Colon (tissue), 2 donors: ENCODE measurements at regions not wholly inside any gene's neighbourhood (a gene's known extent, or its start where the extent isn't known, plus 50 kb on each side); places are given as distances from the start of the nearest gene placed in this dataset.

Experiments
- FAIRE-seq: peaks from 2 replicates; lab custom pipeline; 2012; peaks lifted over from hg19 to GRCh38; lab: Jason Lieb, UNC
- donor health status: control.
- donor health status: control.

DNA sequence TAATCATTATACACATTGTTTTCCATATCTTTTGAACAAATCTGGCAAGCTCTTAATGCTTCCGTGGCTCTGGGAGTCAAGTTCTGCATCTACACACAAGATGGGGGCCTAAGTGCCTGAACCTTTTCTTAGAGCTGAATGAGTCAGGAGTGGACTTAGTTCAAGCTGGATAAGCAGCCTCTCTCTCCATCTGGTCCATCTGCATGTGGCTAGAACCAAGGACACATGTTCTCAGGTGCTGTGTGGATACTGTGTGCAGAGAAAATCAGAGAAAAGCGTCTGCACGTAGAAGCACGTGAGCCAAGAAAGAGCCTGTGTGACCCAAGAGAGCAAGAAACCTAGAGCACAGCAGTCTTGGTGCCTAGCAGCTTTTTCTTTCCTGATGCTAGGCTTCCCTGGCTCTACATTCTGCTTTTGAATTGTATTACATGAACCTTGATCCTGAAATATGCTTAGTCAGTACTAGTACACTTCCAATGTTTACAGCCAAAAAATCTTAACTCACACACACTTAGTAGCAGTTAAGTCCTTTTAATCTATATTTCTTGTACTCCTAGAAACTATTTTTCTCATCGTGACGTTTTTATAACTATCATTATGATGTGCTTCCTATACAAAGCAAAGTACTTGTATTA is 1798.9 kb downstream of the MAT2B start:
- no peak for FAIRE-seq

DNA sequence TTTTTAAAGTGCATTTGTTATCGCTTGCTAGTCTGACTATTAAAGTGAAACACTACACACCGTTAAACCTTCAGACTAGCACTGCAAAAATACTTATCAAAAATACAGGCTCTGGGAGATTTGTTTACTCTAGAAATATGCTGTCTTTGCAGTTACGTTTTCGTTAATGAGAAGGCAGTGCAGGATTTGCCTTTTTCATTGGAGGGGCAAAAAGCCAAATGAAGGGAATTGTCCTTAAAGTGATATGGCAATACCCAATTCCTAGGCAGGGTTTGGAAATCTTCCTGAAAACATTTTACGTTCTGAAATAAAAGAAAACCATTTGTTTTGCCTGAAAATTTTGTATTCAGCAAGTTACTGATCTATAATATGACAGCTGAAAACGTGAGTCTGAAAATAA is 1800.2 kb downstream of the MAT2B start:
- no peak for FAIRE-seq

DNA sequence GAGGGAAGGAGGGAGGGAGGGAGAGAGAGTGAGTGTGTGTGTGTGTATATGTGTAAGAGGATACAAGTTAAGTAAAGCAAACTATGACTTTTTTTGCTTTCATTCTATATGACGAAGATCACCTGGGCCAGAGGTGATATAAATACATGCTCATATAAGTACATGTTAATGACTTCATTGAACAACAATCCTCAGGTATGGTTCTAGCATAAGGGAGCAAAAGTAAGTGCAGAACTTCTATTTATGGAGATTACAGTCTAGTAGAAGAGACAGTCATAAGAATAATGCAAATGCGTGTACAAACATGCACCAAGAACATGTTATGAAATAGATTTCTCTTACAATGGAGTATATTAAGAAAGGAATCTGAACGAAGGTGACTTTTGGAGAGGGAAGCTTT is 1804.0 kb downstream of the MAT2B start:
- no peak for FAIRE-seq

DNA sequence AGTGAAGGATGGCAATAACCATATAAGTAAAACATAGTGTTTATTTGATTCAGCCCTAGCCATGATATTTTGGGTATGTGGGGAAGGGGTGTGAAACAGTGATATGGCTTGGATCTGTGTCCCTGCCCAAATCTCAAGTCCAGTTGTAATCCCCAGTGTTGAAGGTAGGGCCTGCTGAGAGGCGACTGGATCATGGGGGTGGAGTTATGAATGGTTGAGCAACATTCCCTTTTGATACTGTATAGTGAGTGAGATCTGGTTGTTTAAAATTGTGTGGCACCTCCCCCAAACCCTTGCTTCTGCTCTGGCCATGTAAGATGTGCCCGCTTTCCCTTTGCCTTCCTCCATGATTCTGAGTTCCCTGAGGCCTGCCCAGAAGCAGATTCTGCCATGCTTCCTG is 1804.6 kb downstream of the MAT2B start:
- FAIRE-seq: no peak

DNA sequence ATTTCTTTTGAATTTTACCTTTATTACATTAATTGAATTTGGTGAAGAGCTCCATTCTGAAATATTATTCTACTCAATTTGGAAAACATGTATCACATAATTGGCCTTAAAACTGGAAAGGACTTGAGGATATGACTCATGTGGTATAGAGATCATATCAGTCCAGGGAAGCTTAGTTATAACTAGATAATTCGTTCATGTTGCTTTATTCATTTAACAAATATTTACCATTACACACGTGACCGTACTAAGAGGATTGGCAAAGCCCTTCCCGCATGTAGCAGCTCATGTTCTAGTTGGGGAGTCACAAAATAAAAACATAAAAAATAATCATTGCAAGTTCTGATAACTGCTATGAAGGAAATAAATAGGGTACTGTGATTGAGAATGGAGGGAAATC is 1816.5 kb downstream of the MAT2B start:
- FAIRE-seq: no peak

DNA sequence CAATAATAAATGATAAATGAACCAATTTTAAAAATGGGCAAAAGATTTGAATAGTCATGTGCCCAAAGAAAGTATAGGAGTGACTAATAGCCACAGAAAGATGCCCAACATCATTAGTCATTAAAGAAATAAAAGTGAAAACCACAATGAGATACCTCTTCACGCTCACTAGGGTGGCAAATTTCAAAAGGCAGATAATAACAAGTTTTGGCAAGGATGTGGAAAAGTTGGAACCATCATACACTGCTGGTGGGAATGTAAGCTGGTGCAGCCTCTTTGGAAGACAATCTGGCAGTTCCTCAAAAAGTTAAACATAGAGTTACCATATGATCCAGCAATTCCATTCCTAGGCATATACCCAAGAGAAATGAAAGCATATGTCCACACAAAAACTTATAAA is 1819.8 kb downstream of the MAT2B start:
- FAIRE-seq: no peak

DNA sequence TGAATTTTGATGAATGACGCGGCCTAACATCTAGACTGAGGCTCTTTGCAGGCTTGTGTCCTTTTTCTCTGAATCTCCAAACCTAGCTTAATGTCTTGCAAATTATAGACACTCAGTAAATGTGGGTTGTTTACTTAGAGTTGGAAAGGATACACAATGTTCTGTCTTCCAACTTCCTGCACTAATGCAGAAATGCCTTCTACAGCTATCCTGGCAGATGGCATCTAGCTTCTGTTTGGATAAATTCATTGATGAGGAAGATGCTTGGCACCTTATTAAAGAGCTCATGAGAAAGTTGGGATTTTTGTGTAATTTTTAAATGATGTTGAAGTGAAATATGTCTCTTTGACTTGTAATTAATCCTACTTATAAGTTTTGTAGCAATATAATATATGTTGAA is 1822.2 kb downstream of the MAT2B start:
- no peak for FAIRE-seq

DNA sequence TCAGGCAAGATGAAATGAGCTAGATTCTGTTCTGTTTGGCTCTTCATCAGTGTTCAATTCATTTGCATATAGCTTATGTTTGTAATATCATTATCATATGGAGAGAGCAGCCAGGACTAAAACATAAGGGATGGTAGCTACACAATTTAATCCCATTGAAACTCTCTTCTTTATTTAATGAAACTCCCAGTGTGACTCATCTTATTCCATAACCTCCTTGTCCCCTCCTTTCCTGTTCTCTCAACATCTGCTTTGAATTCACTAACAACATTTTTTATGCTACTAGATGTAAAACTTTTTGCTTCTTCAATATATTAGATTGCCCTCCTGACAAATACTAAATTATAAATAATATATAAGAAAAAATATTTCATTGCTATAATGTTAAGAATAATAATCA is 1823.4 kb downstream of the MAT2B start:
- no peak for FAIRE-seq

DNA sequence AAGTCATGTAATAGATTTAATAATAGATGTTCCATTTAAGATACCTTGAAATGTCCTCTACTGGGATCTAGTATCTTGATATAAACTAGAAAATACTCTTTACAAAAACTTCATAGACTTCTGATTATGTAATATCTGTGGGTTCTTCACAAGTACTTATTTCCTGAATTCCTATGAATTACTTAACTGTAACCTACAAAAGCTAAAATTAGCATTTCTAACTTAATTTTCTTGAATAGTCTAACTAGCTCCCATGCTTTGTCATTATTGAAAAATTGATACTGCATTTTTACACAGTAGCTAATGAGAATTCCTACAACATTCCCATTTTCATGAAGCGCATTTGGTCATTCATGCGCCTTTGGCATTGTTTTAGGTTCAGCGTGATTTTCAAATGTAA is 1828.2 kb downstream of the MAT2B start:
- FAIRE-seq: no peak

DNA sequence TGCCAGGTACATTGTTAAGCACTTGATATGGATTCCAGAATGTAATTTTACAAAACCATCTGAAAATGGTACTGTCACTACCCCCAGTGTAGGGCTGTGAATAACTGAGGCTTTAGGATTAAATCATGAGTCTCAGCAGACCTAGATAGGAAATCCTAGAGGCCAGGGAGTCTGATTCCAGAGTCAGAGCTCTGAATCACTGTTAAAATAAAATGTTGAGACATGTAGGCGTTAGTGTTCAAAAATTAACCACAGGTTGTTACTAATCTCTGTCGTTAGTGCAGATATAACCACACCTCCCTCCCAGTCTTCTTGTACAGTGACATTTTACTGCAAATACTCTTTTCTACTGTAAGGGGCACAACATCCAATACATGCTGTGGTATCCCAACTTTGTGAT is 1828.8 kb downstream of the MAT2B start:
- FAIRE-seq: no peak

DNA sequence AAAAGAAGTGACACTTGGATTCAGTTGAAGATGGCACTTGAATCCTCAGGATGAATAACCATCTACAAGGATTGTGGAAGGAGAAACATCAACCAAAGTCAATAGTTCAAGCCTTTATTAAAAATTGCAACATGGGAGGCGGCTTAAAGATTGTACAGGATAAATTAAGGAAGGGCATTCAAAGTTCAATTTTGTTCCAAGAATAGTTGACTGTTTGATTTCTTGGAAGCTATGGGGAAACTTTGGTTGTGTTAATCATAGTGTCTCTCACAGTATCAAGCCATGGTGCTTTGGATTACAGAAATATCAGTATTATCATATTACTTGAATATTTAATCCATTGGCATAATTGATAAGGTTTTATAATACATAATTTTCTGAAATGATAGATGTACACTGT is 1844.3 kb downstream of the MAT2B start:
- no peak for FAIRE-seq

DNA sequence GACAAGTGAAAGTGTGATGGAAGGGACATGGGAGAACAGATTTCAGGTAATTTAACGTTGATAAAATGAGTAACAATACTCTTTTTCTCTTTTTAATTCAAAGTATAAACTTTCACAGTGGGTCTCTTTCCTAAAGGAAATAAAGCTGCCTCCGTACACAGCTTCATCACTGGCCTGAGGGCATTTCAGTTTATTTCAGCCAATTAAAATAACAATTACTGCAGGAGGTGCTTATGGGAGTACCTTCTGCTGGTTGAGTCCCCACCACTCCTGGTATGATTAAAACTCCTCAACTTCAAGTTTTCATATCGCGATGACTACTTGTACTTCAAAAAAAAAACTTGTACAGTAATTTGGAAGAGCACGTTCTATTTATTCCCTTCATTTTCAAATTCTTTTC is 1845.9 kb downstream of the MAT2B start:
- no peak for FAIRE-seq

DNA sequence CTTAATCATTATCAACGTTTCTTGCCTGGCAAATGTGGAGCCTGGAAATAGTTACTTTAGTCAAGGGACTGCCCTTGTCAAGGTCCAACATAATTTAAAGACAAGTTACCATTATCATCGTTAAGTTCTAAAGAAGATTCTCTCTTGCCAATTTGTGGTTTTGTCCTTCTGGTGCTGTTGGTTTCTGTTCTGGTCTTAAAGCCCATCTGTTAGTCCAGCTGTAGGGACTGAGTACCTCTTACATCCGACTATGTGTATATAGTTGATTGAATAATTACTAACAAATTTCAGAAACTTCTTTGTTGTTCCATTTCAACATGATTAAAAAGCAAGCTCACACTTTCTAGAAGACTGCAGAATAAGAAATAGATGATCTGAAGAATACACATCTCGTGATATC is 1854.9 kb downstream of the MAT2B start:
- no peak for FAIRE-seq

DNA sequence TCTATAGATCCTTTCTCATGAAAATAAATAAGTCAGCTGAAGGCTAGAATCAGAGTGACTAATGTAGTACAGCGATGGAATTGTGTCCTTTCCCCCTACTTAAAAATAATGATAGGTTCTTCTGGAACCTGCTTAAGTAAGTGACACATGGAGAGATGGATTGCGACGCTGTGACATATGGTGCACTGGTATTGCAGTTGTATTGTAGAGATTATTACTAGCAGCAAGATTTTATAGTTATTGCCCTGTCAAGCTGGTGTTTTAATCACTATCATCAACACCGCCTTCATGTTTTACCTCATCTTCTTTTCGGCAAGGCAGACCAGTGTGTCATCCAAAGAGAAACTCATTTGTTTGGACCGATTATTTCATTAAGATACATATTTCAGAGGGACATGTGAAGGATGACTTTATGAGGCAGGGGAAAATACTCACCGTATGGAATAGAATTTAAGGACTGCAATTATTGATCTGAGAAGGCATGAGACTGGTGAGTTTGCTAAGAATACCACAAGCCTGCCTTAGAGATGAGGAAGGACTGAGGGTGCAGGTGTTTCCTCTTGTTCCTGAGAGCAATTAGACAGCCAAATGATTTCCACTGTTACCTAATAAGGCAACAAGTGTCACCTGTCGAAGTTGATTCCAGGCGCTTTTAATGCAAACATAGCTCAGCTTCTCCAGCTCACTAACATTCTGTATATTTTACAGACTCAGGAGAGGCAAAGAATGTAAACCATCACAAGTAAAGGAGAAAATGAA is 1855.5 kb downstream of the MAT2B start:
- no peak for FAIRE-seq

DNA sequence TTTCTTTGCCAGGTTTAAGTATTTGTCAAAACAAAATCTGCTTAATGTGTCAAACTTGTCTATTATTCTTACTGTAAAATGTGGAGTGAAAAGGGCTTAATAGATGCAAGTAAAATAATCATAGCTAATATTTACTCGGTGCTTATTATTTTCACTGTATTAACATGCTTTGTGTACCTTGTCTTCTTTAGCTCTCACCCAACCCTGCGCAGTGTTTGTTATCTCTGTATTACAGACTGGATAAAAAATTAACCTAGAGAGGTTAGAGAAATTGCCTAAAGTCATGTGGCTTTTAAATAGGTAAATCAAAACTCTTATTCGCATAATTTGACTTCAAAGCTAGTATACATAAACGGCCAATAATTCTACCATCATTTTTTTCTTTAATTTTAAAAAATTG is 1864.8 kb downstream of the MAT2B start:
- no peak for FAIRE-seq

DNA sequence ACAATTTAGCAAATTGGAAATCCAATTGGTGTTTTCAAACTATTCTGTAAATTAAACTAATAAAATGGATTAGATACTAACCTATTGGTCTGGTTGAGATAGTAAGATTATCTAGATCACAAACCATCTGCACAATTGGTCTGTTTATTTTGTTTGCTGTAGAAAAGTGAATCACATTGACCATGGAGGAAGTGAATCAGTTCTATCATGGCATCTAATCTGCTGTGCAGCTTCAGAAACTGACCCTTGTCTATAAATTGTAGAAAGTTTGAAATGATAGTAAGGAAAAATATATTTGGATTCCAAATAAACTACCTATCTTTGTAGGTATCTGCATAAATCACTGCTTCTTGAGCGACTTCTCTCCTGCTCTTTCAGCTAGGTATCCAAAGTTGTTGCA is 1865.4 kb downstream of the MAT2B start:
- no peak for FAIRE-seq

DNA sequence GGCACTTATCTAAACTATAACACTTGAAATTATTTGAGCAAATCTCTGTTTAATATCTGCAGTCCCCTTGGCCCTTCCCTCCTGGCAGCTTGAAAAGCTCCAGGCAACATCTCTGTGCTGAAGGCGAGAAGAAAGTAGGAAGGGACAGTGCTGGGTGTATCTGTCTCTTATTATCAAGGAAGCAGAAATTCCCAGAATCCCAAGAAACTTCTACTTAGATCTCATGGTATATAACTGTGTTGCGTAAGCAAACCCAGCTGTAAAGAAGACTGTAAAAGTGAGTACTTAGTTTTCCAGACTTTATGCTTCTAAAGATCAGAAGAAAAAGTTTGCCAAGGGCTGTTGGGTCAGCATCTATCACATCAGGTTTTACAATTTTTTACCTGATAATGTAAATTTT is 1869.8 kb downstream of the MAT2B start:
- FAIRE-seq: no peak

DNA sequence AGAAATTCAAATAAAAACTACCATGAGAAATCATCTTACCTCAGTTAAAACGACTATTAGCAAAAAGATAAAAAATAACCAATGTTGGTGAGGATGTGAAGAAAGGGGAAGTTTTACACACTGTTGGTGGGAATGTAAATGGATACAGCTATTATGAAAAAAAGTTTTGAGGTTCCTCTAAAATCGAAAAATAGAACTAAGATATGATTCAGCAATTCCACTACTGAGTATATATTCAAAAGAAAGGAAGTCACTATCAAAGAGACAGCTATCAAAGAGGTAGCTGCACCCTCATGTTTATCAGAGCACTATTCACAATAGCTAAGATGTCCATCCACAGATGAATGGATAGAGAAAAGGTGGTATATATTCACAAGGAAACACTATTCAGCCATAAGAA is 1888.4 kb downstream of the MAT2B start:
- no peak for FAIRE-seq

DNA sequence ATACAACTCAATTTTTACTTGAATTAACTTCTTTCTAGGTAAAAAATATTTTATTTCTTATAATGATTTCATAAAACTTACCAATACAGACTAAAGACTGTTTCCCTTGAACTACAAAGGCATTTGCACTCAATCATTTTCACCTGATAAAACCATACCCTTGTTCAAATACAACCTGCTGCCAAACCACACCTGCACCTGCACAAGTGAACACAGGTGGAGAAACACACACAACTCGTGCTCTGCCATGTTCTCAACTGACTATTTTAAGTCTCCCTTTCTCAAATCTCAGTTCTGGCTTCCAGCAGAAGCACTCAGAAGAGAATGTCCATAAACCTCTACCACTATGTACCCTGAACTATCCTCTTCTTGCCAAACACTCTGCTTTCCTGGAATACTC is 1892.1 kb downstream of the MAT2B start:
- FAIRE-seq: no peak

DNA sequence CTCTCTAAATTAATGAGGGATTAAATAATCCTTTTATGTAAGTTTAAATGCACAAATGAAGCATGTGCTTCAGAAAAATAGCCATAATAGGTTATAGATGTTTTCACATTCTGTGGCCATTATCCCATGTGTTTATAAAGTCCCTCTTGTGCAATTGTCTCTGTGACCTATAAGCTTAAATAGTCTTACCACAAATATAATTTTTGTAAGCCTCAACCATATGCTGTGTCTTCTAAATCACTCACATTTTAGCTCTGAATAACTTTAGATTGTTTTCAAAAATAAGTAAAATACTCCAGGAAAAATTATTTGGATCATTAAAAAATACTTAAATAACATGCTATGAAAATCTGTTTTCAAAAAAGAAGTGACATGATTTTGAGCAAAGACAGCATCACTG is 1894.7 kb downstream of the MAT2B start:
- FAIRE-seq: no peak

DNA sequence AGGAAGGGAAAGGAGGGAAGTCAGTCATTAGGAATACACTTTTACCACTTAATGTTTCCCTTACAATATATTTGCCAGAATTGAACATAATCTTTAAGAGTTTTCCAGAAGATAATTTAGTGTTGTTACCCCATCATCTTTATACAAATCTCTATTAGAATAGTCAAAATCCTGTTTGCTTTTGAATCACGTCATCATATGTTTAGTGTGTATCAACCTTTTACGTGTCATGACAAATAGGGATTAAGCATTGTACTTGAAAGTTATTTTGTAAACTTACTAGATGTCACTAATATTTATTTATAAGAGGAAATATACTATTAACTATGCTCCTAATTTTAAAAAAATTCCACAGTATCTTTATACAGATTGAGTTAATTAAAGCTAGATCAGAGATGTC is 1899.5 kb downstream of the MAT2B start:
- no peak for FAIRE-seq

DNA sequence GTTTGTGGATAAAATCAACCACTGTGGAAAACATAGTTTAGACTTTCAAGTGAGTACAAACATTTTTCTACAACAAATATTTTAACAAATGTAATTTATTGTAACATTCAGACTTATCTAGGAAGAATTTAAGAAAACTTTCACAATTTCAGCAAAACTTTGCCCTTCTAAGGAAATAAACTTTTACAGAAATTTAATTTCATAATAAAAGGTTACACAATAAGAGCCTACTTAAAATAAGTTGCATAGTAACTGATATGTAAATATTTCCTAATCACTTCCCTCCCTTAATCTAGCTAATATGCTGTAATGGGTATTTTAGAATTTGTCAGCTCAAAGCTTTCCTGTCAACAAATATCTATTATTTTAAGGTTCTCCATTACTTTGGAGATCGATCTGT is 1899.9 kb downstream of the MAT2B start:
- FAIRE-seq: no peak

DNA sequence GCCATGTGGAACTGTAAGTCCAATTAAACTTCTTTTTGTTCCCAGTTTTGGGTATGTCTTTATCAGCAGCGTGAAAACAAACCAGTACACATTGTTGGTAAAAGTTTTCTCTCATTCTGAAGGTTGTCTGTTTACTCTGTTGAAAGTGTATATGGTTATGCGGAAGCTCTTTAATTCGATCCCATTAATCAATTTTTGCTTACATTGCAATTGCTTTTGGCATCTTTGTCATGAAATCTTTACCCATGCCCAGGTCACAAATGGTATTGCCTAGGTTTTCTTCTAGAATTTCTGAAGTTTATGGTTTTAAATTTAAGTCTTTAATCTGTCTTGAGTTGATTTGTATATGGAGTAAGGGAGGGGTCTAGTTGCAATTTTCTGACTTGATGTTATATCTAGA is 1901.9 kb downstream of the MAT2B start:
- no peak for FAIRE-seq

DNA sequence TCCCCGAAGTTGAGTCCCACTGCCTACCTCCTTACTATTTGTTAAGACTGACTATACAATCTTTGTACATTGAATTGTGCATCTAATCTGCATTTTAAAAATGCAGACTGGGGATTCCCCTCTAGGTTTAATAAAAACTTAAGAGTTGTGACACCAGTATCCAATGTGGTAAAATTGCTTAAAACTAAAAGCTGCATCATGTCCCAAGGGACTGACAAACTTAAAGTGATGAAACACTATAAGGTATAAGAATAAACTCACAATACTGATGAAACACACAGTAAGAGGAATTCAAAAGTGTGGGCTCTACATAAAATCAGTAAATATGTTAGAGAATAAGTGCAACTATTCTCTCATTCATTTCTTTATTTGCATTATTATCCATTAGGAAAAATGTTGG is 1905.1 kb downstream of the MAT2B start:
- FAIRE-seq: no peak
